ENCODE measurements at regions not wholly inside any gene's neighbourhood (a gene's known extent, or its start where the extent isn't known, plus 50 kb on each side); places are given as distances from the start of the nearest gene placed in this dataset.

DNA sequence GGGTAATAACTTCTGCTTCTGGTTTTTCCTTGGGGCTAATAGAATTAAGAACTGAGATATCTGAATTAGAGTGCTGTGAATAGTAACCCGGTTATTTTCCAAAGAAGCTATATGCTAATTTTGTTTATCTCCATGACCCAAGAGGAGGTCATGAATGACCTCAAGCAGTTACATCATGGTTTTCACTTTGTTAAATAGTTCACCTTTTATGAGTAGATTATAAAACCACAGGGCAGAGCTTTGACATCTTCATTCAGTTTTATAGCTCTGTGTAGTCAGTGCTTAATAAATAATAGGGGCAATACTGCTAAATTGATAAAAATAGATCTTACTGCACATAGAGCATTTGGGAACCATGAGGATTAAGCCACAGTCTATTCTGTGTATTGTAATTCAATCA lies 462.2 kb downstream of the LRIG3 start:
- H3K36me3 Mint-ChIP-seq = no peaks in the 10 kb centered on the region
- Histone ChIP-seq H3K9me3 (replicated peaks in 1 of 2; ENCODE audit: control insufficient read depth in 1 of 2, insufficient read depth in 1 of 2, low read length in 2 of 2) (no peaks in the 10 kb centered on the region), H3K4me3 (replicated peaks in 1 of 3; ENCODE audit: low read depth in 2 of 3, low read length in 3 of 3) (no peak overlapping the region), H3K36me3 (replicated peaks in 1 of 2; ENCODE audit: control insufficient read depth in 1 of 2, insufficient read depth in 2 of 2, low read length in 2 of 2) (no peaks in the 10 kb centered on the region), H3K4me1 (ENCODE audit: control insufficient read depth in 1 of 2, insufficient read depth in 2 of 2, low read length in 2 of 2) (no peaks in the 10 kb centered on the region), H2AFZ (ENCODE audit: insufficient read depth, low read depth, low read length, poor library complexity, severe bottlenecking) (no peak overlapping the region), H3K27ac (ENCODE audit: low read depth in 1 of 2, low read length in 2 of 2) (no peak overlapping the region), H3K79me2 (ENCODE audit: insufficient read depth, low read length) (no peaks in the 10 kb centered on the region), H3K9ac (ENCODE audit: insufficient read depth, low read length, poor library complexity, severe bottlenecking) (no peak overlapping the region), H3K4me2 (replicated peaks; ENCODE audit: extremely low read depth, low read length, poor library complexity, severe bottlenecking) (no peak overlapping the region), H4K20me1 (ENCODE audit: insufficient read depth, low read length) (no peaks in the 10 kb centered on the region), H3K27me3 (ENCODE audit: control insufficient read depth in 2 of 2, insufficient read depth in 2 of 2, low read length in 2 of 2) (no peaks in the 10 kb centered on the region)
- peaks cover 0 to 4% (median 0%) of the 10 kb centered on the region in 7 donors for H3K9me3 Mint-ChIP-seq
- TF ChIP-seq, protein P1, sequence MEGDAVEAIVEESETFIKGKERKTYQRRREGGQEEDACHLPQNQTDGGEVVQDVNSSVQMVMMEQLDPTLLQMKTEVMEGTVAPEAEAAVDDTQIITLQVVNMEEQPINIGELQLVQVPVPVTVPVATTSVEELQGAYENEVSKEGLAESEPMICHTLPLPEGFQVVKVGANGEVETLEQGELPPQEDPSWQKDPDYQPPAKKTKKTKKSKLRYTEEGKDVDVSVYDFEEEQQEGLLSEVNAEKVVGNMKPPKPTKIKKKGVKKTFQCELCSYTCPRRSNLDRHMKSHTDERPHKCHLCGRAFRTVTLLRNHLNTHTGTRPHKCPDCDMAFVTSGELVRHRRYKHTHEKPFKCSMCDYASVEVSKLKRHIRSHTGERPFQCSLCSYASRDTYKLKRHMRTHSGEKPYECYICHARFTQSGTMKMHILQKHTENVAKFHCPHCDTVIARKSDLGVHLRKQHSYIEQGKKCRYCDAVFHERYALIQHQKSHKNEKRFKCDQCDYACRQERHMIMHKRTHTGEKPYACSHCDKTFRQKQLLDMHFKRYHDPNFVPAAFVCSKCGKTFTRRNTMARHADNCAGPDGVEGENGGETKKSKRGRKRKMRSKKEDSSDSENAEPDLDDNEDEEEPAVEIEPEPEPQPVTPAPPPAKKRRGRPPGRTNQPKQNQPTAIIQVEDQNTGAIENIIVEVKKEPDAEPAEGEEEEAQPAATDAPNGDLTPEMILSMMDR (IDR thresholded peaks at IDR 0.05) = no peak
- no peak overlapping the region for H3K4me3 Mint-ChIP-seq
- intact Hi-C loops (cut with micrococcal nuclease) = no loop called here
- DNase-seq = no peak
- no peak overlapping the region for H3K27ac Mint-ChIP-seq
- H3K4me1 Mint-ChIP-seq = no peaks in the 10 kb centered on the region
- no peaks in the 10 kb centered on the region for H3K27me3 Mint-ChIP-seq (ENCODE audit: low read depth in 3 of 3)
- no CpG with 5 or more reads among the region's 1 CpG for WGBS (ENCODE audit: insufficient coverage)

GRCh38 chr12:58459191-58459590 lies 461.1 kb downstream of the LRIG3 start:
- no peaks in the 10 kb centered on the region for H3K36me3 Mint-ChIP-seq
- no peaks in the 10 kb centered on the region for H4K20me1 ChIP-seq (ENCODE audit: insufficient read depth, low read length)
- no peak overlapping the region for H3K4me3 Mint-ChIP-seq
- H3K27ac ChIP-seq (ENCODE audit: low read depth in 1 of 2, low read length in 2 of 2) = no peak overlapping the region
- DNase-seq = no peak
- intact Hi-C loops (cut with micrococcal nuclease) = no loop called here
- no peak overlapping the region for H3K27ac Mint-ChIP-seq
- no peaks in the 10 kb centered on the region for H3K4me1 ChIP-seq (ENCODE audit: control insufficient read depth in 1 of 2, insufficient read depth in 2 of 2, low read length in 2 of 2)
- H3K4me3 ChIP-seq (replicated peaks in 1 of 3; ENCODE audit: low read depth in 2 of 3, low read length in 3 of 3) = no peak overlapping the region
- no peaks in the 10 kb centered on the region for H3K4me1 Mint-ChIP-seq
- H3K9me3 Mint-ChIP-seq = peaks cover 0 to 2% (median 0%) of the 10 kb centered on the region in 7 donors
- H3K9ac ChIP-seq (ENCODE audit: insufficient read depth, low read length, poor library complexity, severe bottlenecking) = no peak overlapping the region
- no peaks in the 10 kb centered on the region for H3K27me3 ChIP-seq (ENCODE audit: control insufficient read depth in 2 of 2, insufficient read depth in 2 of 2, low read length in 2 of 2)
- TF ChIP-seq, protein P1 (IDR thresholded peaks at IDR 0.05) = no peak
- H3K4me2 ChIP-seq (replicated peaks; ENCODE audit: extremely low read depth, low read length, poor library complexity, severe bottlenecking) = no peak overlapping the region
- H3K79me2 ChIP-seq (ENCODE audit: insufficient read depth, low read length) = no peaks in the 10 kb centered on the region
- no peaks in the 10 kb centered on the region for H3K27me3 Mint-ChIP-seq (ENCODE audit: low read depth in 3 of 3)
- no peaks in the 10 kb centered on the region for H3K36me3 ChIP-seq (replicated peaks in 1 of 2; ENCODE audit: control insufficient read depth in 1 of 2, insufficient read depth in 2 of 2, low read length in 2 of 2)
- H2AFZ ChIP-seq (ENCODE audit: insufficient read depth, low read depth, low read length, poor library complexity, severe bottlenecking) = no peak overlapping the region
- H3K9me3 ChIP-seq (replicated peaks in 1 of 2; ENCODE audit: control insufficient read depth in 1 of 2, insufficient read depth in 1 of 2, low read length in 2 of 2) = no peaks in the 10 kb centered on the region

Measured in CD14-positive monocyte (primary cell).